ENCODE measurements at regions not wholly inside any gene's neighbourhood (a gene's known extent, or its start where the extent isn't known, plus 50 kb on each side); places are given as distances from the start of the nearest gene placed in this dataset.

DNA sequence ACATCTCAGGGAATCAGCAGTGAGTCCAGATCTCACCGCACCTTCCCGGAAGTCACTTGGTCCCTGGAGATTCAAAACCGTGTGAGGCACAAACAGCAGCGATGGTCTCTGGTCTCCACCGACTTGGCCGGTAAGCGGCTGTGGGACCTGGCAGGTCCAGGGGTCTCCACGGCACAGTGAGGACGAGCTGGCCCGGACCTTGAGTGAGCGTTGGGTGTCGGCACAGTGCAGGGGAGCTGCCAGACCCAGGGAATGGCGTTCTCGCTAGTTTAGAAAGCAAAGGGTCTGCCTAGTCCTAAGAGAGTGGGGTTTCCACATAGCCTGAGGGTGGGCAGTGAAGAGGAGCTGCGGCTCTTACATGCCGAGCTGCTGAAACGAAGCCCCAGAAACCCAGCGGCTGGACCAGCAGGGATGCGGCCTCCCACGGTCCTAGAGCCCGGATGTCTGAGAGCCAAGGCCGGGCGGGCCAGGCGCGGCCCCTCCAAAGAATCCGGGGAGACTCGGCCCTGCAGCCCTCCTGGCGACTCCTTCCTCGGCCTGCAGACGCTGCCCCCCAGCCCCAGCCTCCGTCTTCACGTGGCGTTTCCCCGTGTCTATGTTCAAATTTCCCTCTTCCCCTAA is 185.0 kb downstream of the ERMARD start:
- no peak for DNase-seq

DNA sequence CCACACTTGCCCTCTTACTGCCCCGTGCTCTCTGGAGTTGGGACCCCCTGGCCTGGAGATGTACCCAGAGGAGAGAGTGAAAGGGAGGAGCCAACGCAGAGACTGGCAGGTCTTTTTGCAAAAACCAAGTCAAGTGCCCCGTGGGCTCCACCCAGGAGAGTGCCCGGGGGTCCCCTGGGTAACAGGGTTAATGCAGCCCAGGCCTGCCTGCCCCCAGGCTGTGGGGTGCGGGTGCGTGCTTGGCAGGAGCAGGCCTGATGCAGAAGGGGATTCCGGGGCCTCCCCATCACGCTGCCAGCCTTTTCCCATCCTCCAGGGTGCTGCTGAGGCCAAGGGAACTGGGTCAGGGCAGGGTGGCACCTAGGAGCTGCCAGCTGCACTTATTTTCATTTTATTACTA is 184.4 kb downstream of the ERMARD start:
- no peak for DNase-seq

DNA sequence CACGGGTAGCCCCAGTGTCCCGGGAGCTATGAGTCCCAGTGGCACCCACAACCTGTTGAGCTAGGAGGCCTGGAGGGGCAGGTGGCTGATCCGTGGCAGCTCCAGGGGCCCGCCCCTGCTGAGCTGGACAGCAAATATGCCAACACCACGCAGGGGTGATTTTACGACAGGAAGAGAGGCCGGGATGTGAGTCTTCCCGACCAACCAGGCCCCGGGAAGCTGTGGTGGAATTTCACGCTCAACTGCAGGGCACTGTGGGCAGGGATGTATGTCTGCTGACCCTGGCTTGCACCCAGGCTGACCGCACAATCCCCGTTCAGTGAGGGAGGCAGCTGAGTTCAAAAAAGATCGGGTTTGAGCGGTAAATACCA is 183.9 kb downstream of the ERMARD start:
- DNase-seq = no peak

DNA sequence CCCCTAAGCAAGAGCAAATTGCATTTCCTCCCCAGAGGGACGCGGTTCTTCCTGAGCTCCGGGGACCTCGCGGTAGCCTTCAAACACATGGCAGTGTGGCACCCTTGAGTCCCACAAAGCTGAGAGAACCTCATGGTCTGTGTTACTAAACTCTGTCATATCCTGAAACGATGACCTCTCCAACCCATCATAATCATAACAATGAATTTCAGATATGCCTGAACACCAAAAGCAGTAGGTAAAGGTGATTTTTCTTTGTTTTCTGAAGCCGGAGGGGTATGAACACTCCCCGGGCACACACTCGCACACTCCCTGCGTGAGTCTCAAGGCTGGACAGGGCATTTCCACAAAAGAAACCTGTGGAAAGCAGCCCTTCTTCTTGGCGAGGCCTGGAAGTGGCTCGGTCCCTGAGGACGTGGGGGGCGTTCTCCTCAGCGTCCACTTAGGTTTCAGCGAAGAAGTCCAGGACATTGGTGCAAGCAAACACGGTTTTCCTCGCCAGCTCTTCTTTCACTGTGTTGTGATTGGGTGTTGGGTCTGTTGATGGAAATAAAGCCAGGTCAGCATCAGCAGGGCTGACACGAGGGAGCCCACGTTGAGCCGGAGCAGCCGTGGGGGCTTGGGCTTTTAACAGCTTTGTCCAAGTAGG is 183.4 kb downstream of the ERMARD start:
- no peak for DNase-seq

DNA sequence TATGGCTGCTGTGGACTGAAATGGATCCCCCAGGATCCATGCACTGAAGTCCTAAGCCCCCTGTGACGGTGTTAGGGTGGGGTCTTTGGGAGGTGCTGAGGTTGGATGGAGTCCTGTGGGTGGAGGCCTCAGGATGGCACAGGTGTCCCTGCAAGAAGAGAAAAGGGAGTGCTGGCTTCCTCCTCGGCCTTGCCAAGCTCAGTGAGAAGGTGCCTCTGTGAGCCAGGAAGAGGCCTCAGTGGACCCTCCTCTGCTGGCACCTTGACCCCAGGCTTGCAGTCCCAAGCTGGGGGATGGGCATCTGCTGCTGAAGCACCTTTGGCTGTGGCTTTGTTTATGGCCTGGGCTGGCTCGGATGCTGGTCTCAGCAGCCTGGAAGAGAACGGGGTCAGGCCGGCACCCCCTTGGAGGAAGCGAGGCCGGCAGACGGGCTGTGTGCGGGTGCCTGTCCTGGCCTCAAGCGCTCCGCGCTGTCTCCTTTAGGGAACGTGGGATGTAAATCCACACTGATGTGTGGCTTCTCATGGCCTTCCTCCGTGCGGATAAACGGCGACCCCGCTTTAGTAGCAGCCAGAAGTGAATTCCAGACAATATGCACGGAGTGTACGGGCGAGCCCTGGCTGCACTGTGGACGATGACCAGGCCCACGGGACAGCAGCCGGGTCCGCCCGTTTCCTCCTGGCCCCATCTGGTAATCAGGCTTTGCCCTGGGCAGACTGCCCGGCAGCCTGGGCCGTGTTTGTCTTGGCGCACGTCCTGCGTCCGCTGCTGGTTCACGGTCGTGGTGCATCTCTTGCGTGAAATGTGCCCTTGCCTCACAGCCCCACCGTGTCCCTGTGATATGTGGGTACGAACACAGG is 182.6 kb downstream of the ERMARD start:
- DNase-seq = no peak

DNA sequence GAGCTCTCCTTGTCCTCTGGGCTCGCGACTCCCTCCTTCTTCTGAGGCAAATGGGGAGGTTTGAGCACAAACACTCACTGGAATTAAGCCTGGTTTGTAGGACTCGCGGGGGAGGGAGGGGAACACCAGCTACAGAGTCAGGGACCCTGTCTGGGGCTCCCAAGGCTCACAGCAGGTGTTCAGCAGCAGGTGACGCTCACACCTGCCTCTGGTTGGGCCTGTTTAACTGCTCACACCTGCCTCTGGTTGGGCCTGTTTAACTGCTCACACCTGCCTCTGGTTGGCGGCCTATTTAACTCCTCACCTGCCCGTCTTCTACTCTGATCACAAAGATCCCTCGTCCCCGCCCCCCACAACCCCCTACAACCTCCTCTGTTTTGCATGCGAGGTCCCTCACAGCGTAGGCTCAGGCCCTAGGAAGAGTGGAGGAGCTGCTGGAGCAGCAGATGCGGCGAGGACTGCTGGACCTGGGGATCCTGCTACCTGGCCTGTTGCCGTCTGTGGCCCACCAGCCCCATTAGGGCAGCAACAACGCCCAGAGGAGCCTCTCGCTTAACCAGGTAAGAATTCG is 181.9 kb downstream of the ERMARD start:
- no peak for DNase-seq

DNA sequence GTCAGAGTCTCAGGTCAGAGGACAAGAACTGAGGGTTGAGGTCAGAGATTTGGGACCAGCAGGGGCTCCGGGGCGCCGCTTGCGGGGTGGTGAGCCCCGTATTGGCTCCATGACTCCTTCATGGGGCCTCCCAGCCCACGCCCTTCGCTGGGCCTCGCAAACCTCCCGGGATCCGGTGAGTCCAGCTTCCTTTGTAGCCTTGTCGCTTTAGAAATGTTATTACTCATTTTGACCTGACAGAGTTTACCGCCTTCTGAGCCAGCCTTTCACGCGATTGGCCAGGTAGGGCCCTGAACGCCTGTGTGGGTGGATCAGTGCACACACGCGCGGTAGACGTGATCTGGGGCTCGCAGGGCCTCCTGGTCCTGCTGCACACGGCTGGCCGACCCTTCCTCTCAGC is 181.1 kb downstream of the ERMARD start:
- no peak for DNase-seq

DNA sequence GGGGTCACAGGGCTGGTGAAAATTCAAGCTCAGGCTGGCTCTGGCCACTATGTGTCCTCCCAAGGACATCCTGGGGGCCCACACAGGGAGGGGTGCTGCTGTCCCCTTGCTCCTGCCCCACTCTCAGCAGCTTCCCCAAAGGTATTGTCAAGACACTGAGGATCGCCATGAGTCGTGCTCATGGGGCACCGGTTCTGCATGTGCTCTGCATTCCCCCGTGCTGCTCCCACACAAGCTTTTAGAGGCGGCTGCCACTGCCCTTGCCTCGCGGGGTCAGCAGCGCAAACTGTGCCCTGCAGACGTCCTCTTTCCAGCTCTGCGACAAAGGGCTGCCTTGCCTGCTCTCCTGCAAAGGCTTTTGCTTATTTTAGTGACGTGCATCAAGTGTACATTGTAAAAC is 179.8 kb downstream of the ERMARD start:
- no peak for DNase-seq

DNA sequence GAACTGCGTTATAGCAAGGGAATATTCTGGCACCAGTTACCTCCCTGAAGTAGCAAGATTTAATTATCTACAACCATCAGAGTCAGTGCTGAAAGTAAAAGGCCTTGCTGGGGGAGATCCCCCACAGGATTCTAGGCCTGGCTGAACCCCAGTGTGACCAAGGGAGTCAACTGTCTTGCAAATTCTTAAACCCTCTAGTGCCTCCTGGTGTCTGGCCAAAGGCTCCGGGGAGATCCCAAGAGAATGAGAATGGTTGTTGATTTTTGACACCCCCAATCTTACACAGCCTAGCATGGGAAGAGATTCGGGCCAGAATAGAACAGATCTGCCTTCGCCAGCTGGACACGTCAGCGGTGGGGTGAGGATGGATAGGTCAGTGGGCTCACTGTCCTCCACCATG is 179.4 kb downstream of the ERMARD start:
- no peak for DNase-seq

DNA sequence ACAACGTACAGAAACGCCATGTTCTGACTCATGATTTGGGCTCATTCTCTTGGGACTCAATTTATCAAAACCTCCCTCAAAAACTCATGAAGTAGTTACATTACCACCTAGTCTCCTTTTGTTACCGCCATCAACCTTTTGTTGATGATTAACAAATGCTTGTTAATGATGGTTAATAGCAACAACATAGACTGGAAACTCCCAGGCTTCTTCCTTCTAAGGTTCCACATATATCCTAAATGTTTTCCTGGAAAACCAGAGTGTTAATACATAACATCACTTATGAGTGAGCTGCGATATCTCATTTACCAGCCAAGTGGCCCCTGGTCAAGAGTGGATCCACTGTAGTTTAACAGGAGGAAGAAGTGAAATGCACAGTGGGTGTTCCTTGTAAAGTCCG is 176.3 kb downstream of the ERMARD start:
- no peak for DNase-seq

DNA sequence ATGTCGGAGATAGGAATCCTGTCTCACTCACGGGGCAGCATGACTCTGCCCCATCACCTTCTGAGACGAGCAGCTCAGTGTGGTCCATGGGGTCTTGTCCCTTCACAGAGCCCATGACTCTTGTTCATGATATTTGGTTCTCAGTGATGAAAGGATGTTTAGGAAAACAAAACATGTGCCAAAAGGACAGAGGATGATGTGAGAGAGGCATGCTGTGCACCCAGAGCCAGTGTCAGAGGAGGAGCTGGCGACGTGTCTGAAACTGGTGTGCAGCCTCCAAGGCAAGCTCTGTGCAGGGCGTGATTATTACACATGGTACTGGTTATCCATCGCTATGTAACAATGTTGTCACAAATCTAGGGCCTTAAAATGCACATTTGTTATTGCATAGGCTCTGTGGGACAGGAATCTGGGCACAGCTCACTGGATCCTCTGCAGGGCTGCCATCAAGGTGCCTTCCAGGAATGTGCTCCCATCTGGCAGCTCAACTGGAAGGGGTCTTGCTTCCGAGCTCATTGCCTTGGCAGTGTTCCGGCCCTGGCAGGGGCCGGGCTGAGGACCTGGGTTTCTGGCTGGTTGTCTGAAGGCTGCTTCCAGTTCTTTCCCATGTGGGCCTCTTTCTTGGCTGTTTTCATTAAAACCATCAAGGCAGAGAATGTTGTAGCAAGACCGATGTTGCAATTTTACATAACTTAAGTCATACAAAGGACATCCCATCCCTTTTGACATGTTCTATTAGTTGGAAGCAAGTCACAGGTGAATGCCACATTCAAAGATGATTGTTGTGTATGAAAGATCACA is 175.4 kb downstream of the ERMARD start:
- DNase-seq = no peak

DNA sequence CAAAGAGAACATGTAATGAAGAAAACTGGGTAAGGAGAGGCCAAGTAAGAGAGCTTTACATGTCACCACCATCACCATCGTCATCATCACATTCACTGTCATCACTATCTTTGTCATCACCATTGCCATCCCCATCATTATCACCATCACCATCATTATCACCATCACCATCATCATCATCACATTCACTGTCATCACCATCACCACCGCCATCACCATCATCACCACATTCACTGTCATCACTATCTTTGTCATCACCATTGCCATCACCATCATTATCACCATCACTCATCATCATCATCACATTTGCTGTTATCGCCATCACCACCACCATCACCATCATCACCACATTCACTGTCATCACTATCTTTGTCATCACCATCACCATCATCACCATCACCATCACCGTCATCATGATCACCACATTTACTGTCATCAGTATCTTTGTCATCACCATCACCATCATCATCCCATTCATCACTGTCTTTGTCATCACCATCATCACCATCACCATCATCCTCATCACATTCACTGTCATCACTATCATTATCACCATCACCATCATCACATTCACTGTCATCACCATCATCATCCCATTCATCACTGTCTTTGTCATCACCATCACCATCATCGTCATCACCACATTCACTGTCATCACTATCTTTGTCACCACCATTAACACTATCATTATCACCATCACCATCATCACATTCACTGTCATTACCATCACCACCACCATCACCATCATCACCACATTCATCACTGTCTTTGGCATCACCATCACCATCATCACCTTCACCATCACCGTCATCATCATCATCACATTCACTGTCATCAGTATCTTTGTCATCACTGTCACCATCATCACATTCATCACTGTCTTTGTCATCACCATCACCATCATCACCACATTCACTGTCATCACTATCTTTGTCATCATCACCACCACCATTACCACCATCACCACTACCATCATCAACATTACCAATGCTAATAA is 172.3 kb downstream of the ERMARD start:
- no peak for DNase-seq

DNA sequence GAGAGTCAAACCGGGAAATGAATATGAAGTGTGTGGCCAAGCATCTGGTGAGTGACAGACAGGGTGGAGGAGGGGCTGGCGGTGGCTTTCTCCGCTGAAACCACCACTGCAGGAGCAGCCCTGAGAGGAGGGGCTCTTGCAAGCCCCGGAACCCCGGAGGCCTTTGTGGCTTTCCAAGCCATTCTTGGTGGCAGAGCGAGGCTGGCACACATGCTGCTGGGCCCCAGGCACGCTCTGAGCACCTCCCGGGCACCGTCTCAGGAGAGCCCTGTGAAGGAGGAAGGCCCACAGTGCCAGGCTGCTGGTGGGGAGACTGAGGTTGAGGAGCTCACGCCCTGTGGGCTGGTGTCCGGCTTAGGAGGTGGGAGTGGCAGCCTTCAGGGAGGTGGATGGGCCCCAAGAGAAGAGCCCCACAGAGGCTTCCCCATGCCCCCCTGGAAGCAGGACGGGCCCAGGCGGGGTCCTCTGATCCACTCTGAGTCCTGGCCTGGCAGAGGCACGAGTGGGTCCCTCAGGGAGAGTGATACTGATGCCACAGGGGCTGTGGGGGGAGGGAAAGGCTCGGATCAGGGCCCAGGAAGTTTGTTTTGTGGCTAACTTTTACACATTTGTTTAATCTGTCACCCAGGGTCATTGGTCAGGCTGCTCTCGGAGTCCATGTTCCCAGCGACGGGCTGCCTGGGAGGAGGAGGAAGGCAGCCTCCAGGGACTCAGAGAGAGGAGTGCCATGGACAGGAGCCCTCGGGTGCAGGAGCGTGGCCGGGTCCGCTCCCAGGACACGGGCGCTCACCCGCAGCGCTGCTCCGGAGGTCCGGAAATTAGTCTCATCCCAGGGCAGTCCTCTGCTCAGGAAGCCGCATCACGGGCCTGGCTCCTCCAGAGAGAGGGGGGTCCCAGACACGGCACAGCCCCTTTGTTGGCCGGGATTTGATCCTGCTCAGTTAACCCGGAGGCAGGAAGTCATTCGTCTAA is 170.7 kb downstream of the ERMARD start:
- no peak for DNase-seq

DNA sequence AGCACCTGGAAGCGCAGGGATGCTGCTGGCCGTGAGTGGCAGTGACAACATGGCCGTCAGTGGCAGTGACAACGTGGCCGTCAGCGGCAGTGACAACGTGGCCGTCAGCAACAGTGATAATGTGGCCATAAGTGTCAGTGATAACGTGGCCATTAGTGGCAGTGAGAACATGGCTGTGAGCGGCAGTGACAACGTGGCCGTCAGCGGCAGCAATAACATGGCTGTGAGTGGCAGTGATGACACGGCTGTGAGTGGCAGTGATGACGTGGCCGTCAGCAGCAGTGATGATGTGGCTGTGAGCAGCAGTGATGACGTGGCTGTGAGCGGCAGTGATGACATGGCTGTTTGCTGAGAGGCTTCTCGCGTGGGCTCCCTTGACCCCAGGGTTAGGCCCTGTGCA is 169.8 kb downstream of the ERMARD start:
- no peak for DNase-seq

DNA sequence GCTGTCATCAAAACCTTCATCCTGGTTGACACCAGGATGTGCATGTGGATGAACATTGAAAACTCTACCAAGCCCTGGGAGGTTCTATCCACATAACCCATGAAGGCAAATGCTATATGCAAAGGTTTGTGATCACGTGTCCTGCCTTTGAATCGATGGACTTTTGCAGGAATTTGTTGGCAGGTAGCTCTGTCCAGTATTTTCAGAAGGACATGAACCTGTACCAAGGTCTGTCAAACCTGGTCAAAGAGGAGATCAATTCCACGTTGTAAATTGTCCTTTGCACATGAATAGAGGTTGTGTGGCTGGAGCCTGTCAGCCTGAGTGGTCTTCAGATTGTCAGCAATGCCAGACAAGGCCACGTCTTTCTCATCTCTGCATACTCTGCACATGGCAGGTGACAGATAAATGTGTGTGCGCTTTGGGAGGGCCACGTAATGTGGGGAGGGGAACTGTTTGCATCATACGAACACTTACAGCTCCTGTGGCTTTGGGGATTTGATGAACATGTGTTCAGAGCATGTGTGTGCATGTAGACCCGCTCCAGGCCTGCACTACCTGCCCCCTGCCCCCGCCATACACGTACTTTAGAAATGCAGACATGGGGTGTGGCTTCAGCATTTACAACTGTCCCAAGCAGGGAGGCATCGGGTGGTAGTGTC is 169.1 kb downstream of the ERMARD start:
- DNase-seq = no peak

DNA sequence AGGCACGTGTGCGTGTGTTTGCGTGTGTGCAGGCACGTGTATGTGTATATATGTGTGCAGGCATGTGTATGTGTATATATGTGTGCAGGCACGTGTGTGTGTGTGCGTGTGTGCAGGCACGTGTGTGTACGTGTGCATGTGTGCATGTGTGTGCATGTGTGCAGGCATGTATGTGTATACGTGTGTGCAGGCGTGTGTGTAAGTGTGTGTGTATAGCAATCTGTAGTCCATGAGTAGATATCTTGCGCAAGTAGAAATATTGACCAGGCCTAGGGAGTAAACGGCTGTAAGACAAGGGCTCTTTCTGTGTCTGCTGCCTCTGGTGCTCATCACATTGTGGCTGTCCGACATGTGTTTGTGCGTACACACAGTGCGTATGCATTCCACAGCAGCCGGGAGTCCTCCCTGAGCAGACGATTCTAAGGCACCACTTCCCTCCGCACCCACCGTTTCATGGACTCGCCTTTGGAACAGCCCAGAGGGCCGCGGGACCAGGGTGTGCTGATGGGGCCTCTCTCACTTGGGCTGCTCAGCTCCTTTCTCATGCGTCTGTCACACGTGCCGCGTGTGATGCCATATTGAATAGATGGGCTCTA is 167.6 kb downstream of the ERMARD start:
- DNase-seq = no peak

DNA sequence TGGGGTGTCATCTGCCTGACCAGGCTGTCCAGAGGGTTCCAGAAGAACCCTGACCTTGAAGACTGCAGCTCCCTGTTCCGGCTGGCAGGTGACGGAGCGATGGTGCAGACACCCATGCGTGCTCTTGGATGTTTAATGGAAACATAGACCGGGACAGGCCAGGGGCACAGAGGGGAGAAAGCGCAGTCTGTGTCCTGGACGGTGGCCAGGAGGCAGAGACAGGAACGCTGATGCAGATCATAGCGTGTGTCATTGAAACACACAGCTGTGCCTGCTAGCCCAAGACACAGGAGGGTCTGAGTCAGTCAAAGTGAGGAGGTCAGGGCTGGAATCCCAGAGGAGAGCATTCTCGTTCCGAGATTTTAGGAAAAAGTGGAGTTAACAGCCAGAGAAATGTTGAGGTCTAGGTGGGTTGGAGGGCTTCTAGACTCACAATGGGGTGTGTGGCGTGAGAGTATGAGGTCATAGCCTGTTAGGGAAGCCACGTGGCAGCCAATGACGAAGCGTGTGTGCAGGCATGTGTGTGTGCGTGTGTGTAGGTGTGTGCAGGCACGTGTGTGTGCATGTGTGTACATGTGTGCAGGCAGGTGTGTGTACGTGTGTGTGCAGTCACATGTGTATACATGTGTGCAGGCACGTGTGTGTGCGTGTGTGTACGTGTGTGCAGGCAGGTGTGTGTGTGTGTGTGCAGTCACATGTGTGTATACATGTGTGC is 167.0 kb downstream of the ERMARD start:
- no peak for DNase-seq

DNA sequence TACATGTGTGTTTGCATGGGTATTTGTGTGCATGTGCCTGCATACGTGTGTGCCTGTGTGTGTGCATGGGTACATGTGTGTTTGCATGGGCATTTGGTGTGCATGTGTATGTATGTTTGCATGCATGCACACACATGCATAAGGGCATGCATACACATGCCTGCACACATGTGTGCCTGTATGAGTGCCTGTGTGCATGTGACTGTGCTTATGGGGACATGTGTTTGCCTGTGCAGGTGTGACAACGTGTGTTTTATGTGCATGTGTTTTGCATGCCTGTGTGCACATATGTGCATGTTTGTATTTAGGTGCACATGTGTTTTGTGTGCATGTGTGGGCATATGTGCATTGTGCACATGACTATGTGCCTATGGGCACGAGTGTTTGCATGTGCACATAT is 165.7 kb downstream of the ERMARD start:
- DNase-seq = no peak

Measured in activated effector memory CD4-positive, alpha-beta T cell treated with anti-CD3 and anti-CD28 coated beads, Interleukin-2, amount 50 U/mL, for 16 hours (primary cell).